ENCODE measurements at regions not wholly inside any gene's neighbourhood (a gene's known extent, or its start where the extent isn't known, plus 50 kb on each side); places are given as distances from the start of the nearest gene placed in this dataset.

GRCh38 chr9:13896047-13896446 is 417.9 kb downstream of the NFIB start:
- no peak for DNase-seq

GRCh38 chr9:13885258-13885657 is 428.7 kb downstream of the NFIB start:
- DNase-seq: no peak

GRCh38 chr9:13879981-13880380 is 434.0 kb downstream of the NFIB start:
- DNase-seq: no peak

GRCh38 chr9:13879011-13879410 is 434.9 kb downstream of the NFIB start:
- DNase-seq: no peak

- DNase-seq: no peak
Observed at GRCh38 chr9:13878241-13878711, 435.7 kb downstream of the NFIB start.

- DNase-seq: no peak
Observed at GRCh38 chr9:13876741-13877140, 437.2 kb downstream of the NFIB start.

GRCh38 chr9:13873203-13873602 is 440.7 kb downstream of the NFIB start:
- DNase-seq: no peak

GRCh38 chr9:13868336-13868735 is 445.6 kb downstream of the NFIB start:
- no peak for DNase-seq

- no peak for DNase-seq
Observed at GRCh38 chr9:13865869-13866268, 448.1 kb downstream of the NFIB start.

- DNase-seq: no peak
Observed at GRCh38 chr9:13863112-13863511, 450.8 kb downstream of the NFIB start.

GRCh38 chr9:13862654-13863053 is 451.3 kb downstream of the NFIB start:
- DNase-seq: no peak

GRCh38 chr9:13860946-13861640 is 452.8 kb downstream of the NFIB start:
- DNase-seq: no peak

GRCh38 chr9:13860019-13860418 is 453.9 kb downstream of the NFIB start:
- no peak for DNase-seq

GRCh38 chr9:13857521-13857920 is 456.4 kb downstream of the NFIB start:
- no peak for DNase-seq

- DNase-seq: no peak
Observed at GRCh38 chr9:13847270-13847669, 466.7 kb downstream of the NFIB start.

GRCh38 chr9:13845460-13845859 is 468.5 kb downstream of the NFIB start:
- no peak for DNase-seq

- no peak for DNase-seq
Observed at GRCh38 chr9:13841746-13842462, 472.0 kb downstream of the NFIB start.

- no peak for DNase-seq
Observed at GRCh38 chr9:13832446-13832845, 481.5 kb downstream of the NFIB start.

GRCh38 chr9:13823026-13823425 is 490.9 kb downstream of the NFIB start:
- no peak for DNase-seq

- no peak for DNase-seq
Observed at GRCh38 chr9:13817754-13818278, 496.1 kb downstream of the NFIB start.

GRCh38 chr9:13816837-13817236 is 497.1 kb downstream of the NFIB start:
- DNase-seq: no peak

GRCh38 chr9:13814647-13815400 is 499.1 kb downstream of the NFIB start:
- DNase-seq: no peak

GRCh38 chr9:13811876-13812275 is 502.1 kb downstream of the NFIB start:
- DNase-seq: no peak

GRCh38 chr9:13810510-13810909 is 503.4 kb downstream of the NFIB start:
- no peak for DNase-seq

Data from stimulated activated CD8-positive, alpha-beta memory T cell treated with anti-CD3 and anti-CD28 coated beads, Interleukin-4, amount 100 ng/mL, for 48 hours (primary cell).